Stimulated activated CD4-positive, alpha-beta T cell treated with anti-CD3 and anti-CD28 coated beads, Interleukin-4, amount 100 ng/mL, for 4 hours (primary cell): ENCODE measurements at regions not wholly inside any gene's neighbourhood (a gene's known extent, or its start where the extent isn't known, plus 50 kb on each side); places are given as distances from the start of the nearest gene placed in this dataset.
"Not testable (repeated sequence)": the region's sequence is repeated elsewhere in the genome, so short reads cannot be mapped to it uniquely, and the experiment has no call there.

Experiments
- DNase-seq, 2 experiments: peaks; one replicate each; pipeline ENCODE4 v3.0.0-alpha.2; 2020

DNA sequence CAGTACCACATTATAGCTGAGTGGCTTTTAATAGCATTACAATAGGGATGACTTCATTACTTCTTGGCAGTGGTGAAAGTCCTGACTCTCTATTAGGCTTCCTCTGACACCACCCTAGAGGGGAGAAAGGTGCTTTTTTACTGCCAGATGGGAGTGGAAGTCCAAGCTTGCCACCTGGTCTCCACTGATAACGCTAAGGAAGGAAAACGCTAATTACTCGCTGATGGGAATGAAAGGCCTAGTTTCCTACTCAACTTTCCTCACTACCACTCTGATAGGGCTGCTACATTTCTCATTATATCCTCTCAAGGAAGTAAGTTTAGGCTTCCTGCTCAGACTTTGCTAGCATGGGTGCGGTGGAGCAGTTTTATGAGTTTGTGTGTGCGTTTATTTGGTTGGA is 62.3 kb upstream of the PAGE3 start:
- no peak for DNase-seq

- no peak for DNase-seq
Measured at GRCh38 chrX:55335296-55335695, 70.6 kb upstream of the PAGE3 start.

DNA sequence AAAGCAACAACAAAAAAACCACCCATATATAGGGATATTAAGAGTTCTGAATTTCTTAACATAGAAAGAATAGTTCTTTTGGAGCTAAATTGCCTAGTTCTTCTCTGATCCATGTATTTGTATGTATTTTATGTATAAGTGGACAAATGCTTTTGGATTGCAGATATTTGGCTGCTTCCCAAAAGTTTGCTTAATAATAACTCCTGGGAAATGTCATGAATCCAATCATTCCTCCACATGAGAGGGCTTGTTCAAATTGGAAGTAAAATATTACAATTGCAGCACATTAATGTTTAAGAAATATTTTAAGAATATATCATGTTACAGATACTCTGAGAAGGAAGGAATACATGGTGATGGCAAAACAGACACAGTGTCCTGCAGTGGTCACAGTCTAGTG is 71.5 kb upstream of the PAGE3 start:
- no peak for DNase-seq

- no peak for DNase-seq
Measured at GRCh38 chrX:55340896-55341433, 76.2 kb upstream of the PAGE3 start.

GRCh38 chrX:55342533-55343501 is 78.1 kb upstream of the PAGE3 start:
- DNase-seq: peak in 1 of 2 experiments; percentile 2

DNA sequence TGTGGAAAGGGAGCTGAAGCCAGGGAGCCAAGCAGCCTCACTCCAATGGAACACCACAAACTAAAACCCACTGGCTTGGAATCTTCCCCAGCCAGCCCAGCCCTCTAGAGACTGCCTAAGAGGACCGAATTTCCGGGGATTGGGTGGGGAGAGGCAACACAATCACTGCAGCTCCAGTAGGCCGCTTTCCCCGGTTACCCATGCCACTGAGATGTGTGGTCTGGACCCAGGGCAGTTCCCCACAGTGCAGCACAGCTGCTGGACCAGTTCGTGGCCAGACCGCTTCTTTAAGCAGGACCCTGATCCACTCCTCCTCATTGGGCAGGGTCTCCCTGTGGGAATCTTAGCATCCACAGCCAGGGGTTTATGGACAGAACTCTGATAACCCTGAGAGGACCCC is 91.9 kb upstream of the PAGE3 start:
- no peak for DNase-seq

DNA sequence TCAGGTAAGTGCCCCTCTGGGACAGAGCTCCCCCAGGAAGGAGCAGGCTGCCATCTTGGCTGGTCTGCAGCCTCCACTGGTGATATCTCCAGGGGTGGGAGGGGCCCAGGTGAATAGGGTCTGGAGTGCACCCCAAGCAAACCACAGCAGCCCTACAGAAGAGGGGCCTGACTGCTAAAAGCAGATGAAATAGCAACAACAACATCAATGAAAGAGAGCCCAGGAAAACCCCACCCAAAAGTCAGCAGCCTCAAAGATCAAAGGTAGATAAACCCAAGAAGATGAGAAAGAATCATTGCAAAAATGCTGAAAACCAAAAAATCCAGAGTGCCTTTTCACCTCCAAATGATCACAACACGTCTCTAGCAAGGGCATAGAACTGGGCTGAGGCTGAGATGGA is 92.5 kb upstream of the PAGE3 start:
- DNase-seq: no peak

- no peak for DNase-seq
Measured at GRCh38 chrX:55379396-55379795, 72.5 kb upstream of the MAGEH1 start.

GRCh38 chrX:55389376-55389775 is 62.6 kb upstream of the MAGEH1 start:
- no peak for DNase-seq

DNA sequence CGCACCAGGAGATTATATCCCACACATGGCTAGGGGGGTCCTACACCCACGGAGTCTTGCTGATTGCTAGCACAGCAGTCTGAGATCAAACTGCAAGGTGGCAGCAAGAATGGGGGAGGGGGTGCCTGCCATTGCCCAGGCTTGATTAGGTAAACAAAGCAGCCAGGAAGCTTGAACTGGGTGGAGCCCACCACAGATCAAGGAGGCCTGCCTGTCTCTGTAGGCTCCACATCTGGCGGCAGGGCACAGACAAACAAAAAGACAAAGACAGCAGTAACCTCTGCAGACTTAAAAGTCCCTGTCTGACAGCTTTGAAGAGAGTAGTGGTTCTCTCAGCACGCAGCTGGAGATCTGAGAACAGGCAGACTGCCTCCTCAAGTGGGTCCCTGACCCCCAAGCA is 55.1 kb upstream of the MAGEH1 start:
- not testable (repeated sequence) for DNase-seq
